ENCODE measurements at regions not wholly inside any gene's neighbourhood (a gene's known extent, or its start where the extent isn't known, plus 50 kb on each side); places are given as distances from the start of the nearest gene placed in this dataset.

DNA sequence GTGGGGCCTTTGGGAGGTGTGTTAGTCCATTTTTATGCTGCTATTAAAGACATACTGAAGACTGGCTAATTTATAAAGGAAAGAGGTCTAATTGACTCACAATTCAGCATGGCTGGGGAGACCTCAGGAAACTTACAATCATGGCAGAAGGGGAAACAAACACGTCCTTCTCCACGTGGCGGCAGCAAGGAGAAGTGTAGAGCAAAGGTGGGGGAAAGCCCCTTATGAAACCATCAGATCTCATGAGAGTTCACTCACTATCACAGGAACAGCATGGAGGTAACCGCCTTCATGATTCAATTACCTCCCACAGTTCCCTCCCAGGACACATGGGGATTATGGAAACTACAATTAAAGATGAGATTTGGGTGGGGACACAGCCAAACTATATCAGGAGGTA lies 187.1 kb upstream of the OSR1 start:
- in situ Hi-C loops (cut with MboI) = no loop called here
- no peak overlapping the region for H2AFZ ChIP-seq
- no peak overlapping the region for H3K27ac ChIP-seq
- no peaks in the 10 kb centered on the region for H3K79me2 ChIP-seq (ENCODE audit: insufficient read depth)
- peaks cover 37% of the 10 kb centered on the region for H3K4me1 ChIP-seq (ENCODE audit: insufficient read depth)
- no peaks in the 10 kb centered on the region for H4K20me1 ChIP-seq (ENCODE audit: insufficient read depth)
- no peak for DNase-seq
- H3K4me2 ChIP-seq (ENCODE audit: unreplicated experiment) = no peak overlapping the region
- no peak overlapping the region for H3K4me3 ChIP-seq
- WGBS, 2 experiments (ENCODE audit: low coverage in 1 of 2, low lambda C conversion rate in 2 of 2, missing lambda C conversion rate in 2 of 2) = 48 to 54% methylated on average over 4 of the region's 4 CpGs
- no peak overlapping the region for H3K9ac ChIP-seq
- H3K36me3 ChIP-seq (ENCODE audit: low read depth) = no peaks in the 10 kb centered on the region
- no peaks in the 10 kb centered on the region for H3K27me3 ChIP-seq (replicated peaks; ENCODE audit: insufficient read depth)
- H3K9me2 ChIP-seq (ENCODE audit: insufficient read depth) = peaks cover 5% of the 10 kb centered on the region; the same call in 1 of the 2 replicates
- no peaks in the 10 kb centered on the region for H3K9me3 ChIP-seq (ENCODE audit: low read depth)
- TF ChIP-seq EZH2 (IDR thresholded peaks at IDR 0.05; ENCODE audit: insufficient read depth, poor library complexity, severe bottlenecking) = no peak
- no peak for TF ChIP-seq EZH2phosphoT487 (IDR thresholded peaks at IDR 0.05; ENCODE audit: insufficient read depth, low read depth)
- peaks cover 21% of the 10 kb centered on the region for H3F3A ChIP-seq (ENCODE audit: insufficient read depth)

DNA sequence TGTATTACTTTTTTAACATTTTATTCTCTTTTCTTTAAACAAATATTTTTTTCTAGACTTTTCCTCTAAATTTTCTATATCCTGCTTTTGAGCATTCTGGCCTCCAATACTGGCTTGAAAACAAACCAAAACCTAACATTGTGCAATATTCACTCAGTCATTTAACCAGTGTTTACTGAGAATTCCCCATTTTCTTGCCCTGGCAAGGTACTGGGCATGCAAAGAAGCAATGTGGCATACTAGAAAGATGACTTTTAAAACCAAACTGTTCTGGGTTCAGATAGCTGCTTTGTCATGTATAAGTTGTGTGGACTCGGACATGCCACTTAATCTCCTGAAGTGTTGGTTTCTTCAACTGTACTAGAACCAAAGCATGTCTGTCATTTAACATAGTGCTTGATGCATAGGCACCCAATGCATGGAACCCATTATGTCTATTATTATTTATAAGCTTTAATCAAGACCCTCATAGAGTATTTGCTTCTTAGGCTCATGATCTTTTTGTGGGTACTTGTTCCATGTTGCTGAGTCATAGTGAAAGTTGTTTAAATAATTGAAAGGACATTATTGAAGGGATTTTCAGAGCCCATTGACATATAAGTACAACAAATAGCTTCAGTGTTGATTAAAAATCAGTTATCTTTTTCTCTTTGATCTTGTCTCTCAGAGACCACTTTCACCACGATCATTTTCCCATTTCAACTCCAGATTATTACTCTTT lies 185.4 kb upstream of the OSR1 start:
- H4K20me1 ChIP-seq (ENCODE audit: insufficient read depth) = no peaks in the 10 kb centered on the region
- no peaks in the 10 kb centered on the region for H3K79me2 ChIP-seq (ENCODE audit: insufficient read depth)
- peaks cover 31% of the 10 kb centered on the region for H3F3A ChIP-seq (ENCODE audit: insufficient read depth)
- H3K27ac ChIP-seq = peak overlapping the region; percentile 18
- H3K4me1 ChIP-seq (ENCODE audit: insufficient read depth) = peaks cover 54% of the 10 kb centered on the region
- peak; percentile 55 for DNase-seq
- no peak overlapping the region for H2AFZ ChIP-seq
- no peaks in the 10 kb centered on the region for H3K36me3 ChIP-seq (ENCODE audit: low read depth)
- no peaks in the 10 kb centered on the region for H3K27me3 ChIP-seq (replicated peaks; ENCODE audit: insufficient read depth)
- no peak overlapping the region for H3K4me3 ChIP-seq
- H3K9me3 ChIP-seq (ENCODE audit: low read depth) = no peaks in the 10 kb centered on the region
- WGBS, 2 experiments (ENCODE audit: low coverage in 1 of 2, low lambda C conversion rate in 2 of 2, missing lambda C conversion rate in 2 of 2) = 79 to 94% methylated on average over 2 of the region's 2 CpGs
- peak overlapping the region; percentile 37 for H3K4me2 ChIP-seq (ENCODE audit: unreplicated experiment)
- in situ Hi-C loops (cut with MboI) = no loop called here
- TF ChIP-seq EZH2 (IDR thresholded peaks at IDR 0.05; ENCODE audit: insufficient read depth, poor library complexity, severe bottlenecking) (no peak), EZH2phosphoT487 (IDR thresholded peaks at IDR 0.05; ENCODE audit: insufficient read depth, low read depth) (no peak)
- H3K9me2 ChIP-seq (ENCODE audit: insufficient read depth) = peaks cover 5% of the 10 kb centered on the region; the same call in 1 of the 2 replicates
- no peak overlapping the region for H3K9ac ChIP-seq

DNA sequence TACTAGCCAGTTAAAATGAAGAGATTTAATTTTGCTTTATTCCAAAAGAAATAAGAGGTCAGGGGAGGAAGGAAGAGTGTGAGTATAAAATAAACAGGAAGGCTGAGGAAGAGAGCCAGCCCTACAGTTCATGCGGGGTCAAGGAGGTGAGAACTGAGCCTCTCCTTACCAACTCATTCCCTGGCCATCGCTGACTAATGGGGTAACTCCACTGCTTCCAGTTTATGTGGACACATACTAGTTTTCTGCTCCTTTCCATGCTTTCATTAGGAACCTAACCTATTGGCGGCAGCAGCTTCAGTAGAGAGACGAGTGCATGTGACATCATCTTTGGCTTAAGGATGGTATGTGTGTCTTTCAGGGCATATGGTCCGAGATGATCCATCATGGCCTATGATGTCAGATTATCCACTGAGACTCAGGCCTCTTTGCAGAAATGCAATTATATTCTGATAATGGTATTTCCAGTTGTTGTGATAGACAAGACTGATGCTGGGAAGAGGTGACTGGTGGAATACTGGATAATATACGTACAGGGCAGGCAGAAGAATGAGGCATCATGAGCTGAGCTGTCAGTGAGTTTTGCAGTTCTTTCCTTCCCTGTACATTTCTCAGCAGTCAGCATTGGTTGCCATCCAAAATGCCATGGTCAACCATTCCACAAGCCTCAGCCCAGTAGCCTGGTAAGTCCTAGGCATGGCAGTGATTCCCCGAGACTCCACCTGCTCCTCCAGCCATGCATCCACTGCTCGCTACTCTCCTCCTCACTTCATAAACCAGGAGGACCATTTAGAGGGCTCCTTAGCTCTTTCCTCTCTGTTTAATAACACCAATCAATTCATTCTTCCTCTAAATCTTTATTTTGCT lies 184.6 kb upstream of the OSR1 start:
- H3K9me3 ChIP-seq (ENCODE audit: low read depth) = no peaks in the 10 kb centered on the region
- H3K4me2 ChIP-seq (ENCODE audit: unreplicated experiment) = no peak overlapping the region
- no peaks in the 10 kb centered on the region for H3K36me3 ChIP-seq (ENCODE audit: low read depth)
- no peaks in the 10 kb centered on the region for H4K20me1 ChIP-seq (ENCODE audit: insufficient read depth)
- in situ Hi-C loops (cut with MboI) = no loop called here
- no peak overlapping the region for H3K4me3 ChIP-seq
- H3F3A ChIP-seq (ENCODE audit: insufficient read depth) = peaks cover 37% of the 10 kb centered on the region
- peak overlapping the region; percentile 18; the same call in 1 of the 2 replicates for H3K27ac ChIP-seq
- WGBS, 2 experiments (ENCODE audit: low coverage in 1 of 2, low lambda C conversion rate in 2 of 2, missing lambda C conversion rate in 2 of 2) = 69 to 70% methylated on average over 8 of the region's 8 CpGs
- TF ChIP-seq EZH2phosphoT487 (IDR thresholded peaks at IDR 0.05; ENCODE audit: insufficient read depth, low read depth) (no peak), EZH2 (IDR thresholded peaks at IDR 0.05; ENCODE audit: insufficient read depth, poor library complexity, severe bottlenecking) (no peak)
- no peaks in the 10 kb centered on the region for H3K79me2 ChIP-seq (ENCODE audit: insufficient read depth)
- H3K4me1 ChIP-seq (ENCODE audit: insufficient read depth) = peaks cover 60% of the 10 kb centered on the region
- H3K9ac ChIP-seq = no peak overlapping the region
- H3K27me3 ChIP-seq (replicated peaks; ENCODE audit: insufficient read depth) = no peaks in the 10 kb centered on the region
- peak; percentile 43 for DNase-seq
- peaks cover 5% of the 10 kb centered on the region; the same call in 1 of the 2 replicates for H3K9me2 ChIP-seq (ENCODE audit: insufficient read depth)
- H2AFZ ChIP-seq = no peak overlapping the region

DNA sequence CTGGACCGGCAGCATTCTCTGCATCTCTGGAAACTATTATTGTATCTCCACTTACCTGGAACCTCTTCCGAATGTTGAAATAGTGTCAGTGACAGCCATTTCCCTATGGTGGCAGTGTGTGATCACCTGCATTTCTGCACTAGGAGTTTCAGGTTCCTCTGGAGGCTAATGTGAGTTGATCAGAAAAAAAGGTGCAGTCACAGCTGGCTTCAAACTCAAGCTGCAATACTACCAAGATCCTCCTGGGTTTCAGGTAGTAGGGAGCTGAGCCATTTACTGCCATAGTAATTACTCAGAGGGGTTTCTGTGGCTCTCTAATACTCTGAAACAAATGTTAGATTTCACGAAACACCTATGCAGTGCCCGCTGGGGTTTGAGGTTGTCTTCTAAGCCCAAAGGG lies 183.5 kb upstream of the OSR1 start:
- peaks cover 45% of the 10 kb centered on the region for H3F3A ChIP-seq (ENCODE audit: insufficient read depth)
- H3K9me3 ChIP-seq (ENCODE audit: low read depth) = no peaks in the 10 kb centered on the region
- no peaks in the 10 kb centered on the region for H3K36me3 ChIP-seq (ENCODE audit: low read depth)
- H4K20me1 ChIP-seq (ENCODE audit: insufficient read depth) = no peaks in the 10 kb centered on the region
- H3K27me3 ChIP-seq (replicated peaks; ENCODE audit: insufficient read depth) = no peaks in the 10 kb centered on the region
- TF ChIP-seq EZH2 (IDR thresholded peaks at IDR 0.05; ENCODE audit: insufficient read depth, poor library complexity, severe bottlenecking) (no peak), EZH2phosphoT487 (IDR thresholded peaks at IDR 0.05; ENCODE audit: insufficient read depth, low read depth) (no peak)
- peaks cover 64% of the 10 kb centered on the region for H3K4me1 ChIP-seq (ENCODE audit: insufficient read depth)
- no peak overlapping the region for H3K4me3 ChIP-seq
- DNase-seq = no peak
- peaks cover 5% of the 10 kb centered on the region; the same call in 1 of the 2 replicates for H3K9me2 ChIP-seq (ENCODE audit: insufficient read depth)
- no peaks in the 10 kb centered on the region for H3K79me2 ChIP-seq (ENCODE audit: insufficient read depth)
- H3K27ac ChIP-seq = no peak overlapping the region
- peak overlapping the region; percentile 59 for H3K4me2 ChIP-seq (ENCODE audit: unreplicated experiment)
- H2AFZ ChIP-seq = no peak overlapping the region
- 96 to 99% methylated on average over 4 of the region's 4 CpGs for WGBS, 2 experiments (ENCODE audit: low coverage in 1 of 2, low lambda C conversion rate in 2 of 2, missing lambda C conversion rate in 2 of 2)
- in situ Hi-C loops (cut with MboI) = no loop called here
- H3K9ac ChIP-seq = no peak overlapping the region
